Transverse colon (tissue), 4 donors: ENCODE measurements at regions not wholly inside any gene's neighbourhood (a gene's known extent, or its start where the extent isn't known, plus 50 kb on each side); places are given as distances from the start of the nearest gene placed in this dataset.

ENCODE experiments used
- DNase-seq: peaks from one replicate; pipeline ENCODE4 v3.0.0-alpha.2; 2019
- H3K27ac ChIP-seq, 4 donors: fragments of 200-600 bp; sonication (generic); 2 replicates each; pipeline ENCODE4 v1.5.1; 2016 to 2018; ENCODE audit warnings: inconsistent platforms in 4 of 4
- H3K27me3 ChIP-seq: fragments of 200-600 bp; sonication (generic); 2 replicates; pipeline ENCODE4 v1.5.1; 2017; ENCODE audit warnings: inconsistent platforms
- H3K36me3 ChIP-seq, 4 donors: fragments of 200-600 bp; sonication (generic); 2 replicates each; pipeline ENCODE4 v1.5.1; 2017 to 2019; ENCODE audit warnings: inconsistent platforms in 4 of 4
- H3K4me1 ChIP-seq, 4 donors: fragments of 200-600 bp; sonication (generic); 2 replicates each; pipeline ENCODE4 v1.5.1; 2017 to 2020; ENCODE audit warnings: inconsistent platforms in 4 of 4
- H3K4me3 ChIP-seq, 4 donors: fragments of 200-600 bp; sonication (generic); 1 replicate in 1 of 4; 2 replicates in 3 of 4; pipeline versions ENCODE4 v1.5.1 to v1.6.1; 2017 to 2019; ENCODE audit warnings: inconsistent platforms in 4 of 4
- H3K9me3 ChIP-seq, 2 donors: fragments of 200-600 bp; sonication (generic); 2 replicates each; pipeline ENCODE4 v1.5.1; 2017 to 2019; ENCODE audit warnings: inconsistent platforms in 2 of 2
- CTCF ChIP-seq, 5 experiments: fragments of 200-600 bp in 3 of 5; fragments of 450-650 bp in 2 of 5; sonication (generic) in 3 of 5; IDR thresholded peaks; 1 replicate in 2 of 5; 2 replicates in 3 of 5; pipeline ENCODE4 v1.5.1; 2016 to 2017; ENCODE audit warnings: antibody characterized with exemption in 5 of 5, inconsistent platforms in 3 of 5, mild to moderate bottlenecking in 2 of 5, moderate library complexity in 1 of 5
- EP300 ChIP-seq: sonication (generic); formaldehyde crosslinking; IDR thresholded peaks from one replicate; pipeline ENCODE4 v1.6.1; 2017; ENCODE audit warnings: antibody characterized with exemption, low read depth
- POLR2A ChIP-seq: fragments of 450-650 bp; IDR thresholded peaks from one replicate; pipeline ENCODE4 v1.6.1; 2016; ENCODE audit warnings: antibody characterized with exemption, mild to moderate bottlenecking, moderate library complexity
- POLR2AphosphoS5 ChIP-seq, 3 donors: sonication (generic); formaldehyde crosslinking; IDR thresholded peaks; one replicate each; pipeline ENCODE4 v1.6.1; 2016; ENCODE audit warnings: antibody characterized with exemption in 3 of 3
- WGBS, 2 donors: methylation state at CpG; one replicate each; pipeline ENCODE4 v1.1.5; 2018; ENCODE audit warnings: low coverage in 1 of 2; 5-methylcytosine and 5-hydroxymethylcytosine counted together
- in situ Hi-C, 4 donors: fragments of 200-750 bp; cut with MboI; loops; one replicate each; pipeline versions ENCODE4 v1.15.0 to v1.15.1; 2017; ENCODE audit warnings: low sequenced_read_pairs in 3 of 4, low pct_ligation_motif_present in 1 of 4, low pct_unique_long_range_greater_than_20kb in 1 of 4
- intact Hi-C: fragments of 100-400 bp; cut with DNase I; formaldehyde crosslinking; loops from one replicate; pipeline ENCODE4 v1.15.1; 2023; ENCODE audit warnings: low total_unique reads

- TF ChIP-seq CTCF (IDR thresholded peaks at IDR 0.05) (no peak), EP300 (no peak), POLR2AphosphoS5 (IDR thresholded peaks at IDR 0.05) (no peak), POLR2A (no peak)
- no peaks in the 10 kb centered on the region for H3K9me3 ChIP-seq
- intact Hi-C loops (no loop called here), in situ Hi-C loops (loop anchor here in 1 of 4 donors (25.0 kb wide), 1 partner anchor 211 kb away; no protein-coding TSS in a partner anchor)
- H3K27ac ChIP-seq, result no peak overlapping the region
- no peak overlapping the region for H3K4me3 ChIP-seq
- H3K27me3 ChIP-seq, result no peaks in the 10 kb centered on the region
- H3K4me1 ChIP-seq, result no peaks in the 10 kb centered on the region
- DNase-seq, result no peak
- WGBS, 2 donors, result 86% methylated on average over 1 of the region's 1 CpG; no CpG with 5 or more reads in 1 of the 2 donors
- H3K36me3 ChIP-seq, result no peaks in the 10 kb centered on the region
These were observed 245.4 kb downstream of the METTL4 start for GRCh38 chr18:2325933-2326332.

GRCh38 chr18:2326999-2327398, 244.3 kb downstream of the METTL4 start:
- in situ Hi-C loops, result loop anchor here in 1 of 4 donors (25.0 kb wide), 1 partner anchor 210 kb away; no protein-coding TSS in a partner anchor
- no peak overlapping the region for H3K27ac ChIP-seq
- no peak for DNase-seq
- no peaks in the 10 kb centered on the region for H3K4me1 ChIP-seq
- 50 to 61% methylated on average over 2 to 6 of the region's 6 CpGs for WGBS, 2 donors
- no peak for TF ChIP-seq CTCF (IDR thresholded peaks at IDR 0.05)
- no peak for TF ChIP-seq POLR2AphosphoS5 (IDR thresholded peaks at IDR 0.05)
- no peak for TF ChIP-seq EP300
- no peak for TF ChIP-seq POLR2A
- no peak overlapping the region for H3K4me3 ChIP-seq
- no peaks in the 10 kb centered on the region for H3K9me3 ChIP-seq
- no peaks in the 10 kb centered on the region for H3K27me3 ChIP-seq
- no peaks in the 10 kb centered on the region for H3K36me3 ChIP-seq
- intact Hi-C loops, result no loop called here

DNA sequence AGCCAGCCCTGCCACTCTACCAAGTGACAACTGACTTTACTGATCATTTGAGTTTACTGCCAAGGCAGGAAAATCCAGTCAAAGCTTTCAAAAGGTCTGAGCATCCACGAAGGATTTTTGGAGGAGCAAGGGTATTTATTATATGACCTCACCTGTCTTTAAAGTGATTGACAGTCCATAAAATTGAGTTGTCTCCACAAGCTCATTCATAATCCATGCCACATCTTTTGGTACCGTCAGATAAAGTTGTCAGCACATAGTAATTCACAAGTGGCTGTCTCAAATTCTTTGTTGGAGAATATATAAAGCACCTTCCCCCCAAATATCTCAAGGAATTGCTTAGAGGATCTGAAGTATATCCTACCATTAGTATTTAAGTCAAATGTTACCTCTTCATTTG, 240.5 kb downstream of the METTL4 start:
- intact Hi-C loops, result loop anchor here (10.0 kb wide), 1 partner anchor 214 kb away; no protein-coding TSS in a partner anchor
- Histone ChIP-seq H3K4me1 (no peaks in the 10 kb centered on the region), H3K36me3 (no peaks in the 10 kb centered on the region), H3K9me3 (no peaks in the 10 kb centered on the region), H3K27ac (no peak overlapping the region), H3K4me3 (no peak overlapping the region), H3K27me3 (no peaks in the 10 kb centered on the region)
- WGBS, 2 donors, result 15 to 27% methylated on average over 2 of the region's 2 CpGs
- no peak for TF ChIP-seq POLR2A
- no peak for TF ChIP-seq CTCF (IDR thresholded peaks at IDR 0.05)
- TF ChIP-seq POLR2AphosphoS5 (IDR thresholded peaks at IDR 0.05), result no peak
- no peak for TF ChIP-seq EP300
- in situ Hi-C loops, result loop anchor here in 2 of 4 donors (10.0 to 25.0 kb wide), 2 partner anchors 207 to 214 kb away; no protein-coding TSS in a partner anchor
- DNase-seq, result no peak

GRCh38 chr18:2331491-2331890, 239.8 kb downstream of the METTL4 start:
- 65 to 73% methylated on average over 4 of the region's 4 CpGs for WGBS, 2 donors
- Histone ChIP-seq H3K27me3 (no peaks in the 10 kb centered on the region), H3K36me3 (no peaks in the 10 kb centered on the region), H3K4me3 (no peak overlapping the region), H3K9me3 (no peaks in the 10 kb centered on the region), H3K27ac (no peak overlapping the region), H3K4me1 (no peaks in the 10 kb centered on the region)
- in situ Hi-C loops (loop anchor here in 2 of 4 donors (10.0 to 25.0 kb wide), 2 partner anchors 206 to 213 kb away; no protein-coding TSS in a partner anchor), intact Hi-C loops (loop anchor here (10.0 kb wide), 1 partner anchor 213 kb away; no protein-coding TSS in a partner anchor)
- TF ChIP-seq EP300 (no peak), POLR2A (no peak), POLR2AphosphoS5 (IDR thresholded peaks at IDR 0.05) (no peak), CTCF (IDR thresholded peaks at IDR 0.05) (no peak)
- no peak for DNase-seq
